Activated CD4-positive, alpha-beta T cell treated with anti-CD3 and anti-CD28 coated beads, Interleukin-2, amount 10 ng/mL, durations not matched to agents 24 days and 14 days (primary cell): ENCODE measurements at regions not wholly inside any gene's neighbourhood (a gene's known extent, or its start where the extent isn't known, plus 50 kb on each side); places are given as distances from the start of the nearest gene placed in this dataset.
"Not testable (repeated sequence)": the region's sequence is repeated elsewhere in the genome, so short reads cannot be mapped to it uniquely, and the experiment has no call there.

Source experiments
- DNase-seq: peaks from one replicate; pipeline ENCODE4 v3.0.0; 2022
- H3K27ac Mint-ChIP-seq: one replicate; pipeline ENCODE4 v1.8.0; 2022; ENCODE audit warnings: mild to moderate bottlenecking, mixed read lengths
- H3K27me3 Mint-ChIP-seq: one replicate; pipeline ENCODE4 v1.8.0; 2022; ENCODE audit warnings: mixed read lengths
- H3K36me3 Mint-ChIP-seq: one replicate; pipeline ENCODE4 v1.8.0; 2022; ENCODE audit warnings: low read depth, mild to moderate bottlenecking, mixed read lengths
- H3K4me1 Mint-ChIP-seq: one replicate; pipeline ENCODE4 v1.8.0; 2021; ENCODE audit warnings: mixed read lengths
- H3K4me3 Mint-ChIP-seq: one replicate; pipeline ENCODE4 v1.8.0; 2022; ENCODE audit warnings: mild to moderate bottlenecking, moderate library complexity, mixed read lengths
- H3K9me3 Mint-ChIP-seq: one replicate; pipeline ENCODE4 v1.8.0; 2021; ENCODE audit warnings: mixed read lengths
- intact Hi-C: fragments of 100-400 bp; cut with micrococcal nuclease; formaldehyde crosslinking; loops from one replicate; pipeline ENCODE4 v1.15.1; 2023

DNA sequence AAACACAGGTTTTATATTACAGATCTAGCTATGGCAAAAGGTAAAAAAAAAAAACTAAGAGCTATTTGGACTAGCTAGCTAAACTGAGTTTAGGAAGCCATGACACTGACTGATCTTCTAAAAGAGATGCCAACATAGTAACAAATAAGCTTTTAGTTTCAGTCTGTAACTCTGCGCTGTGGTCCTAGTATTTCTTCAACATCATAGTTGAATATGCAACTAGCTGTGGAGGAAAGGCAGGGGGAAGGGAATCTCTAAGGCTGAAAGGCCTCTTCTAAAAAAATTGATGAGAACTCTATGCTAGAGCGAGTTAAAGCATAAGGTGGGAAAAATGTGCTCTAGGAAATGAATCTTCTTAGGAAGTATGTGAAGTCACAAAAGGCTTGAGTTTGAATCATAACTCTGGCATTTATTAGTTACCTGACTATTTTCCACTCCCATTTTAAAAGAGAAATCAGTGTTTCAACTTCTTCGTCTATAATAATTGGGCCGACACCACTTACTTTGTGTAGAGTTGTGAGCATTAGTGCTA is 108.8 kb downstream of the NBPF12 start:
- intact Hi-C loops = not testable (repeated sequence)
- Mint-ChIP-seq H3K4me1 (peaks cover 21% of the 10 kb centered on the region), H3K4me3 (peak overlapping the region; percentile 58)

DNA sequence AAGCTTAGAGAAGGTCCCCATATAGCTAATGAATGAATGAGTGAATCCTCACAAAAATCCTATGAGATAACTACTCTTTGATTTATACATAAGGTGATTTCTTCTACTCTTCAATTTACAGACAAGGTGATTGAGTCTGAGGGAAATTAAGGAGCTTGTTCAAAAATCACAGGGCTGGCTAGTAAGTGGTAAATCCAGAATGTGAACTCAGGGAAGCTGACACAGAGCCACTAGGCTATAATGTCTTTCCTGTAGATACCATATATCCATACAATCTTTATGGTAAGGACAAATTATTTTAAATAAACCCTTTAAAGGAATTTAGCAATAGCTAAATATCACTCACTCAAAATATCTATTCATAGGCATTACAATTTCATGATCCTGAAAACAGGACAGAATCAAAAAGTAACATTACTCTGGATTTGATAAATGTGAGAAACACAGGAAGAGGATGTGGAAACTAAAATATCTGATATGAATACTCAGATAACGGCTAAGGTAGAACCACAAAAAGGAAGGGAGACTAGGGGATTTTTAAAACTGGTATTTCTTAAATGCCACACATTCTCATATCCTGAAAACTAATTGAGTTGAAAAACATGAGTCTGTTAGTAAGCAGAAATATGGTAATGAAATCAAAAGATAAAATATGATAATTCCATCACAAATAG is 108.2 kb downstream of the NBPF12 start:
- H3K27ac Mint-ChIP-seq = peak overlapping the region; percentile 72
- peaks cover 7% of the 10 kb centered on the region for H3K27me3 Mint-ChIP-seq

More for the DNA sequence above, 108.8 kb downstream of the NBPF12 start:
- H3K27me3 Mint-ChIP-seq, H3K9me3 Mint-ChIP-seq, H3K36me3 Mint-ChIP-seq, DNase-seq: not testable (repeated sequence)
- peak overlapping the region; percentile 72 for H3K27ac Mint-ChIP-seq

More for the DNA sequence above, 108.2 kb downstream of the NBPF12 start:
- peaks cover 6% of the 10 kb centered on the region for H3K36me3 Mint-ChIP-seq
- intact Hi-C loops = no loop called here
- DNase-seq = no peak
- H3K4me3 Mint-ChIP-seq = peak overlapping the region; percentile 58
- H3K9me3 Mint-ChIP-seq = peaks cover 8% of the 10 kb centered on the region
- H3K4me1 Mint-ChIP-seq = peaks cover 21% of the 10 kb centered on the region
